PC-9 (cell line): ENCODE measurements at regions not wholly inside any gene's neighbourhood (a gene's known extent, or its start where the extent isn't known, plus 50 kb on each side); places are given as distances from the start of the nearest gene placed in this dataset.

Source experiments
- BruUV-seq: library from RNA; stranded (reverse); fragments of 400-500 nt; replicated peaks from 2 replicates; lab custom pipeline; 2021; lab: Mats Ljungman, UMichigan
- CTCF ChIA-PET: fragments of 300-600 bp; sonication (Branson Sonifier 250); formaldehyde crosslinking; loops from one replicate; lab custom pipeline; 2022; ENCODE audit warnings: antibody characterized with exemption; lab: Charles Lee
- POLR2A ChIA-PET: fragments of 300-600 bp; sonication (Branson Sonifier 250); formaldehyde crosslinking; loops from one replicate; lab custom pipeline; 2022; ENCODE audit warnings: antibody characterized with exemption; ENCODE audit not compliant: unreplicated experiment; lab: Charles Lee
- DNase-seq, 2 experiments: peaks; one replicate each; pipeline versions ENCODE4 v3.0.0 to v3.0.0-alpha.2; 2015 to 2022; ENCODE audit warnings: mixed read lengths in 1 of 2
- H2AFZ ChIP-seq: fragments of 200-600 bp; sonication (generic); 2 replicates; pipeline ENCODE4 v1.8.1; 2017; ENCODE audit warnings: antibody characterized with exemption
- H3F3A ChIP-seq: fragments of 200-600 bp; sonication (generic); 2 replicates; pipeline ENCODE4 v1.8.1; 2017; ENCODE audit warnings: antibody characterized with exemption, mild to moderate bottlenecking, low read depth; ENCODE audit not compliant: insufficient read depth
- H3K27ac ChIP-seq: fragments of 200-600 bp; sonication (generic); 2 replicates; pipeline ENCODE4 v1.6.1; 2016; ENCODE audit warnings: mixed run types
- H3K27me3 ChIP-seq: fragments of 200-600 bp; sonication (generic); 2 replicates; pipeline ENCODE4 v1.6.1; 2016; ENCODE audit warnings: low read depth, mixed run types; ENCODE audit not compliant: insufficient read depth
- H3K36me3 ChIP-seq: fragments of 200-600 bp; sonication (generic); 2 replicates; pipeline ENCODE4 v1.6.1; 2016; ENCODE audit warnings: low read depth, mixed run types
- H3K4me1 ChIP-seq: fragments of 200-600 bp; sonication (generic); replicated peaks from 2 replicates; pipeline ENCODE4 v1.6.1; 2016; ENCODE audit warnings: mixed run types; ENCODE audit not compliant: insufficient read depth
- H3K4me2 ChIP-seq: fragments of 200-600 bp; sonication (generic); 2 replicates; pipeline ENCODE4 v1.6.1; 2017; ENCODE audit warnings: mixed run types
- H3K4me3 ChIP-seq: fragments of 200-600 bp; sonication (generic); 2 replicates; pipeline ENCODE4 v1.6.1; 2016; ENCODE audit warnings: mixed run types
- H3K79me2 ChIP-seq: fragments of 200-600 bp; sonication (generic); 2 replicates; pipeline ENCODE4 v1.6.1; 2017; ENCODE audit warnings: low read depth, mixed run types
- H3K9me2 ChIP-seq: fragments of 200-600 bp; sonication (generic); 2 replicates; pipeline ENCODE4 v1.8.1; 2017; ENCODE audit warnings: mild to moderate bottlenecking; ENCODE audit not compliant: insufficient read depth
- H3K9me3 ChIP-seq: fragments of 200-600 bp; sonication (generic); 2 replicates; pipeline ENCODE4 v1.8.1; 2016; ENCODE audit warnings: low read depth; ENCODE audit not compliant: insufficient read depth
- H4K20me1 ChIP-seq: fragments of 200-600 bp; sonication (generic); 2 replicates; pipeline ENCODE4 v1.8.1; 2017; ENCODE audit not compliant: insufficient read depth
- CTCF ChIP-seq: fragments of 200-600 bp; sonication (generic); conservative IDR thresholded peaks from 2 replicates; pipeline ENCODE4 v1.6.1; 2017; ENCODE audit warnings: mixed run types, antibody characterized with exemption, mild to moderate bottlenecking, moderate library complexity
- EZH2 ChIP-seq: fragments of 200-600 bp; sonication (generic); IDR thresholded peaks from 2 replicates; pipeline ENCODE4 v1.8.0; 2017; ENCODE audit warnings: antibody characterized with exemption, low read depth
- intact Hi-C: fragments of 100-400 bp; cut with micrococcal nuclease; formaldehyde crosslinking; loops from one replicate; pipeline ENCODE4 v1.10.0; 2022; ENCODE audit not compliant: unreplicated experiment

- H3K36me3 ChIP-seq: no peaks in the 10 kb centered on the region
- no peak for DNase-seq
- H3K27me3 ChIP-seq: peaks cover 80% of the 10 kb centered on the region
- H3K4me3 ChIP-seq: no peak overlapping the region
- no peaks in the 10 kb centered on the region for H3K9me2 ChIP-seq
- POLR2A ChIA-PET: no interaction called here
- H2AFZ ChIP-seq: no peak overlapping the region
- H3F3A ChIP-seq: no peaks in the 10 kb centered on the region
- TF ChIP-seq EZH2: no peak
- no peak for TF ChIP-seq CTCF
- no peak overlapping the region for H3K27ac ChIP-seq
- H4K20me1 ChIP-seq: no peaks in the 10 kb centered on the region
- intact Hi-C loops: loop anchor here (10.0 kb wide), 1 partner anchor 1263 kb away; no protein-coding TSS in a partner anchor
- H3K4me2 ChIP-seq: no peak overlapping the region
- H3K9me3 ChIP-seq: no peaks in the 10 kb centered on the region
- CTCF ChIA-PET: no interaction called here
- no peaks in the 10 kb centered on the region for H3K79me2 ChIP-seq
- H3K4me1 ChIP-seq: no peaks in the 10 kb centered on the region
- no TSS peak for BruUV-seq
Observed at GRCh38 chr11:121241343-121242211, 51.0 kb upstream of the SC5D start.
